ENCODE measurements at regions not wholly inside any gene's neighbourhood (a gene's known extent, or its start where the extent isn't known, plus 50 kb on each side); places are given as distances from the start of the nearest gene placed in this dataset.
A peak's percentile ranks its signal among the peaks of the same experiment; 100 is the strongest.

- no peaks in the 10 kb centered on the region for H3K27me3 ChIP-seq (ENCODE audit: control insufficient read depth in 1 of 2, insufficient read depth in 2 of 2, low read length in 2 of 2)
- H3K27ac ChIP-seq (ENCODE audit: extremely low read length, insufficient read depth, low read length), result no peak overlapping the region
- H3K9ac ChIP-seq (ENCODE audit: insufficient read depth, low read depth, low read length), result no peak overlapping the region; the same call in 1 of the 2 replicates
- POLR2A ChIA-PET, result no interaction called here
- H3K79me2 ChIP-seq (ENCODE audit: insufficient read depth, low read length), result no peaks in the 10 kb centered on the region
- in situ Hi-C loops (cut with HindIII; ENCODE audit: extremely low pct_ligation_motif_present, low pct_unique_long_range_greater_than_20kb), result no loop called here
- peak overlapping the region; percentile 17 to 66 (median 50); a peak in 5 of 6 replicates for H3K4me3 ChIP-seq (replicated peaks in 1 of 3; ENCODE audit: insufficient read depth in 1 of 3, low read depth in 2 of 3, low read length in 3 of 3)
- H3K36me3 ChIP-seq (replicated peaks in 1 of 2; ENCODE audit: control insufficient read depth in 1 of 2, insufficient read depth in 2 of 2, low read length in 2 of 2), result no peaks in the 10 kb centered on the region
- no peaks in the 10 kb centered on the region for H4K20me1 ChIP-seq (ENCODE audit: insufficient read depth, low read length)
- ATAC-seq (peak; percentile 93), FAIRE-seq (peak; percentile 39), DNase-seq (ENCODE audit: low spot score) (peak; percentile 76)
- no TSS peak for BruUV-seq (replicated peaks)
- H3K4me2 ChIP-seq (ENCODE audit: low read depth, low read length), result peak overlapping the region; percentile 70
- WGBS (ENCODE audit: low lambda C conversion rate), result 3% methylated on average over 8 of the region's 8 CpGs
- peaks cover 17% of the 10 kb centered on the region for H3K4me1 ChIP-seq (ENCODE audit: insufficient read depth, low read length)
- intact Hi-C loops (cut with micrococcal nuclease; ENCODE audit: unreplicated experiment), result loop anchor here (5.0 to 10.0 kb wide), 5 partner anchors 36 to 494 kb away; no protein-coding TSS in a partner anchor
- CTCF ChIA-PET (ENCODE audit: low intra/inter-chr PET ratio, low total read pairs), result no interaction called here
- H3K9me3 ChIP-seq (ENCODE audit: low read length), result no peaks in the 10 kb centered on the region
- H2AFZ ChIP-seq (ENCODE audit: low read length), result peak overlapping the region; percentile 65
- no peak for TF ChIP-seq ARID4A (CRISPR knock-in tag; IDR thresholded peaks at IDR 0.05; ENCODE audit: borderline replicate concordance)
- TF ChIP-seq, protein P1, sequence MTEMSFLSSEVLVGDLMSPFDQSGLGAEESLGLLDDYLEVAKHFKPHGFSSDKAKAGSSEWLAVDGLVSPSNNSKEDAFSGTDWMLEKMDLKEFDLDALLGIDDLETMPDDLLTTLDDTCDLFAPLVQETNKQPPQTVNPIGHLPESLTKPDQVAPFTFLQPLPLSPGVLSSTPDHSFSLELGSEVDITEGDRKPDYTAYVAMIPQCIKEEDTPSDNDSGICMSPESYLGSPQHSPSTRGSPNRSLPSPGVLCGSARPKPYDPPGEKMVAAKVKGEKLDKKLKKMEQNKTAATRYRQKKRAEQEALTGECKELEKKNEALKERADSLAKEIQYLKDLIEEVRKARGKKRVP (CRISPR knock-in tag; IDR thresholded peaks at IDR 0.05), result no peak
- TF ChIP-seq, protein P2, sequence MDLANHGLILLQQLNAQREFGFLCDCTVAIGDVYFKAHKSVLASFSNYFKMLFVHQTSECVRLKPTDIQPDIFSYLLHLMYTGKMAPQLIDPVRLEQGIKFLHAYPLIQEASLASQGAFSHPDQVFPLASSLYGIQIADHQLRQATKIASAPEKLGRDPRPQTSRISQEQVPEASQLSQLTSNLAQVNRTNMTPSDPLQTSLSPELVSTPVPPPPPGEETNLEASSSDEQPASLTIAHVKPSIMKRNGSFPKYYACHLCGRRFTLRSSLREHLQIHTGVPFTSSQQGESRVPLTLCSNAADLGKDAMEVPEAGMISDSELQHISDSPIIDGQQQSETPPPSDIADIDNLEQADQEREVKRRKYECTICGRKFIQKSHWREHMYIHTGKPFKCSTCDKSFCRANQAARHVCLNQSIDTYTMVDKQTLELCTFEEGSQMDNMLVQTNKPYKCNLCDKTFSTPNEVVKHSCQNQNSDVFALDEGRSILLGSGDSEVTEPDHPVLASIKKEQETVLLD (CRISPR knock-in tag; IDR thresholded peaks at IDR 0.05; ENCODE audit: low read depth), result no peak
- no peak for TF ChIP-seq ZNF660 (CRISPR knock-in tag; IDR thresholded peaks at IDR 0.05; ENCODE audit: borderline replicate concordance, low read depth)
- TF ChIP-seq, protein P3, sequence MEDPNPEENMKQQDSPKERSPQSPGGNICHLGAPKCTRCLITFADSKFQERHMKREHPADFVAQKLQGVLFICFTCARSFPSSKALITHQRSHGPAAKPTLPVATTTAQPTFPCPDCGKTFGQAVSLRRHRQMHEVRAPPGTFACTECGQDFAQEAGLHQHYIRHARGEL (CRISPR knock-in tag; IDR thresholded peaks at IDR 0.05), result no peak
- no peak for TF ChIP-seq PHF20 (CRISPR knock-in tag; IDR thresholded peaks at IDR 0.05)
- no peak for TF ChIP-seq ZNF446 (CRISPR knock-in tag; IDR thresholded peaks at IDR 0.05)
- TF ChIP-seq, protein P4, sequence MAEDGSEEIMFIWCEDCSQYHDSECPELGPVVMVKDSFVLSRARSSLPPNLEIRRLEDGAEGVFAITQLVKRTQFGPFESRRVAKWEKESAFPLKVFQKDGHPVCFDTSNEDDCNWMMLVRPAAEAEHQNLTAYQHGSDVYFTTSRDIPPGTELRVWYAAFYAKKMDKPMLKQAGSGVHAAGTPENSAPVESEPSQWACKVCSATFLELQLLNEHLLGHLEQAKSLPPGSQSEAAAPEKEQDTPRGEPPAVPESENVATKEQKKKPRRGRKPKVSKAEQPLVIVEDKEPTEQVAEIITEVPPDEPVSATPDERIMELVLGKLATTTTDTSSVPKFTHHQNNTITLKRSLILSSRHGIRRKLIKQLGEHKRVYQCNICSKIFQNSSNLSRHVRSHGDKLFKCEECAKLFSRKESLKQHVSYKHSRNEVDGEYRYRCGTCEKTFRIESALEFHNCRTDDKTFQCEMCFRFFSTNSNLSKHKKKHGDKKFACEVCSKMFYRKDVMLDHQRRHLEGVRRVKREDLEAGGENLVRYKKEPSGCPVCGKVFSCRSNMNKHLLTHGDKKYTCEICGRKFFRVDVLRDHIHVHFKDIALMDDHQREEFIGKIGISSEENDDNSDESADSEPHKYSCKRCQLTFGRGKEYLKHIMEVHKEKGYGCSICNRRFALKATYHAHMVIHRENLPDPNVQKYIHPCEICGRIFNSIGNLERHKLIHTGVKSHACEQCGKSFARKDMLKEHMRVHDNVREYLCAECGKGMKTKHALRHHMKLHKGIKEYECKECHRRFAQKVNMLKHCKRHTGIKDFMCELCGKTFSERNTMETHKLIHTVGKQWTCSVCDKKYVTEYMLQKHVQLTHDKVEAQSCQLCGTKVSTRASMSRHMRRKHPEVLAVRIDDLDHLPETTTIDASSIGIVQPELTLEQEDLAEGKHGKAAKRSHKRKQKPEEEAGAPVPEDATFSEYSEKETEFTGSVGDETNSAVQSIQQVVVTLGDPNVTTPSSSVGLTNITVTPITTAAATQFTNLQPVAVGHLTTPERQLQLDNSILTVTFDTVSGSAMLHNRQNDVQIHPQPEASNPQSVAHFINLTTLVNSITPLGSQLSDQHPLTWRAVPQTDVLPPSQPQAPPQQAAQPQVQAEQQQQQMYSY (CRISPR knock-in tag; IDR thresholded peaks at IDR 0.05), result no peak
- TF ChIP-seq ZBTB3 (CRISPR knock-in tag; IDR thresholded peaks at IDR 0.05; ENCODE audit: borderline replicate concordance, low read depth), result no peak
- TF ChIP-seq HNF4G (IDR thresholded peaks at IDR 0.05; ENCODE audit: borderline replicate concordance, low read depth, low read length), result no peak
- no peak for TF ChIP-seq HNF4G (CRISPR knock-in tag; IDR thresholded peaks at IDR 0.05; ENCODE audit: borderline replicate concordance, low read depth)
- TF ChIP-seq ELF1 (CRISPR knock-in tag; IDR thresholded peaks at IDR 0.05), result no peak
- no peak for TF ChIP-seq IRF2 (CRISPR knock-in tag; IDR thresholded peaks at IDR 0.05)
- TF ChIP-seq ZNF367 (CRISPR knock-in tag; IDR thresholded peaks at IDR 0.05; ENCODE audit: borderline replicate concordance), result no peak
Measured at GRCh38 chr1:105138458-105138893, 1388.8 kb downstream of the AMY1C start.
